HepG2 (cell line): ENCODE measurements at regions not wholly inside any gene's neighbourhood (a gene's known extent, or its start where the extent isn't known, plus 50 kb on each side); places are given as distances from the start of the nearest gene placed in this dataset.

Source experiments
- CEBPG ChIP-seq: IDR thresholded peaks from 2 replicates; pipeline ENCODE4 v1.6.1; 2016
- DPF2 ChIP-seq: sonication (generic); formaldehyde crosslinking; IDR thresholded peaks from 2 replicates; pipeline ENCODE4 v1.4.0; 2020; ENCODE audit warnings: mild to moderate bottlenecking, low read depth, missing genetic modification reagents, borderline replicate concordance
- MLX ChIP-seq: IDR thresholded peaks from 2 replicates; pipeline ENCODE4 v1.6.1; 2016
- SRSF9 ChIP-seq: fragments of 200-400 bp; formaldehyde crosslinking; IDR thresholded peaks from 2 replicates; pipeline ENCODE4 v1.6.1; 2018; ENCODE audit warnings: borderline replicate concordance, mild to moderate bottlenecking, low read depth, low read length; ENCODE audit not compliant: insufficient read depth, poor library complexity, severe bottlenecking
- TF ChIP-seq, protein P1 (sequence below): sonication (generic); formaldehyde crosslinking; IDR thresholded peaks from 2 replicates; pipeline ENCODE4 v1.5.0; 2020; ENCODE audit warnings: mild to moderate bottlenecking, missing genetic modification reagents, moderate library complexity

DNA sequence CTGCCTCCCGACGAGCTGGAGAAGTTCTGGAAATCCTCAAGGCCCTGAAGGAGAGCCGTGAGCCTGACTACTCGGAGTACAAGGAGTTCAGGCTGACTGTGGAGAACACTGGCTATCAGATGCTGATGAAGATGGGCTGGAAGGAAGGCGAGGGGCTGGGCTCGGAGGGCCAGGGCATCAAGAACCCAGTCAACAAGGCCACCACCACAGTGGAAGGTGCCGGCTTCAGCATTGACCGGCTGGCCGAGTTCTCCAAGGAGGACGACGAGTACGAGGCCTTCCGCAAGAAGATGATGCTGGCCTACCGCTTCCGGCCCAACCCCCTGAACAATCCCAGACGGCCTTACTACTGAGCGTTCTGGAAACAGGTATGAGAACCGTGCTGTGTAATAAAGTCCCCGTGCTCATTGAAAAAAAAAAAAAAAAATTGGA lies 366.1 kb upstream of the ATXN7L3B start:
- TF ChIP-seq DPF2 (no peak), CEBPG (CRISPR knock-in tag) (no peak), SRSF9 (no peak), MLX (CRISPR knock-in tag) (no peak)
- TF ChIP-seq, protein P1, sequence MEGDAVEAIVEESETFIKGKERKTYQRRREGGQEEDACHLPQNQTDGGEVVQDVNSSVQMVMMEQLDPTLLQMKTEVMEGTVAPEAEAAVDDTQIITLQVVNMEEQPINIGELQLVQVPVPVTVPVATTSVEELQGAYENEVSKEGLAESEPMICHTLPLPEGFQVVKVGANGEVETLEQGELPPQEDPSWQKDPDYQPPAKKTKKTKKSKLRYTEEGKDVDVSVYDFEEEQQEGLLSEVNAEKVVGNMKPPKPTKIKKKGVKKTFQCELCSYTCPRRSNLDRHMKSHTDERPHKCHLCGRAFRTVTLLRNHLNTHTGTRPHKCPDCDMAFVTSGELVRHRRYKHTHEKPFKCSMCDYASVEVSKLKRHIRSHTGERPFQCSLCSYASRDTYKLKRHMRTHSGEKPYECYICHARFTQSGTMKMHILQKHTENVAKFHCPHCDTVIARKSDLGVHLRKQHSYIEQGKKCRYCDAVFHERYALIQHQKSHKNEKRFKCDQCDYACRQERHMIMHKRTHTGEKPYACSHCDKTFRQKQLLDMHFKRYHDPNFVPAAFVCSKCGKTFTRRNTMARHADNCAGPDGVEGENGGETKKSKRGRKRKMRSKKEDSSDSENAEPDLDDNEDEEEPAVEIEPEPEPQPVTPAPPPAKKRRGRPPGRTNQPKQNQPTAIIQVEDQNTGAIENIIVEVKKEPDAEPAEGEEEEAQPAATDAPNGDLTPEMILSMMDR (CRISPR knock-in tag): no peak
